ENCODE measurements at regions not wholly inside any gene's neighbourhood (a gene's known extent, or its start where the extent isn't known, plus 50 kb on each side); places are given as distances from the start of the nearest gene placed in this dataset.

DNA sequence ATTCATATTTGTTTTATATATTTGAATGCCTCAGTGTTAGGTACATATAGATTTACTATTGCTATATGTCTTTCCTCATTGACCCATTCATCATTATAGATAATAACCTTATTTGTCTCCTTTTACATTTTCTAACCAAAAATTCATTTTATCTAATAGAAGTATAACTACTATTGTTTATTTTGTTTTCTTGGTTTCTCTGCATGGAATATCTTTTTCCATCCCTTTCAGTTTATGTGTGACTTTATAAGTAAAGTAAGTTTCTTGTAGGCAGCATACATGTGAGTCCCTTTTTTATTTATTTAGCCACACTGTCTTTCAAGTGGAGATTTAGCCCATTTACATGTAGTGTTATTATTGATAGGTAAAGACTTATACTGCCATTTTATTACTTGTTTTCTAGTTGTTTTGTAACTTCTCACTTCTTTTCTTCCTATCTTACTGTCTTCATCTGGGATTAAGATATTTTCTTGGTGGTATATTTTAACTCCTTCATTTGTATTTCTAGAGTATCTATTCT lies 572.0 kb upstream of the MAN1A1 start:
- Mint-ChIP-seq H3K4me1 (ENCODE audit: unreplicated experiment) (no peaks in the 10 kb centered on the region), H3K27ac (ENCODE audit: unreplicated experiment) (no peak overlapping the region), H3K27me3 (ENCODE audit: unreplicated experiment) (no peaks in the 10 kb centered on the region), H3K9me3 (ENCODE audit: unreplicated experiment) (peaks cover 13% of the 10 kb centered on the region), H3K36me3 (ENCODE audit: low read depth, unreplicated experiment) (peaks cover 5% of the 10 kb centered on the region), H3K4me3 (ENCODE audit: unreplicated experiment) (no peak overlapping the region)
- TF ChIP-seq, protein P1, sequence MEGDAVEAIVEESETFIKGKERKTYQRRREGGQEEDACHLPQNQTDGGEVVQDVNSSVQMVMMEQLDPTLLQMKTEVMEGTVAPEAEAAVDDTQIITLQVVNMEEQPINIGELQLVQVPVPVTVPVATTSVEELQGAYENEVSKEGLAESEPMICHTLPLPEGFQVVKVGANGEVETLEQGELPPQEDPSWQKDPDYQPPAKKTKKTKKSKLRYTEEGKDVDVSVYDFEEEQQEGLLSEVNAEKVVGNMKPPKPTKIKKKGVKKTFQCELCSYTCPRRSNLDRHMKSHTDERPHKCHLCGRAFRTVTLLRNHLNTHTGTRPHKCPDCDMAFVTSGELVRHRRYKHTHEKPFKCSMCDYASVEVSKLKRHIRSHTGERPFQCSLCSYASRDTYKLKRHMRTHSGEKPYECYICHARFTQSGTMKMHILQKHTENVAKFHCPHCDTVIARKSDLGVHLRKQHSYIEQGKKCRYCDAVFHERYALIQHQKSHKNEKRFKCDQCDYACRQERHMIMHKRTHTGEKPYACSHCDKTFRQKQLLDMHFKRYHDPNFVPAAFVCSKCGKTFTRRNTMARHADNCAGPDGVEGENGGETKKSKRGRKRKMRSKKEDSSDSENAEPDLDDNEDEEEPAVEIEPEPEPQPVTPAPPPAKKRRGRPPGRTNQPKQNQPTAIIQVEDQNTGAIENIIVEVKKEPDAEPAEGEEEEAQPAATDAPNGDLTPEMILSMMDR (IDR thresholded peaks at IDR 0.05; ENCODE audit: unreplicated experiment) = no peak
- DNase-seq (ENCODE audit: low spot score) = no peak

DNA sequence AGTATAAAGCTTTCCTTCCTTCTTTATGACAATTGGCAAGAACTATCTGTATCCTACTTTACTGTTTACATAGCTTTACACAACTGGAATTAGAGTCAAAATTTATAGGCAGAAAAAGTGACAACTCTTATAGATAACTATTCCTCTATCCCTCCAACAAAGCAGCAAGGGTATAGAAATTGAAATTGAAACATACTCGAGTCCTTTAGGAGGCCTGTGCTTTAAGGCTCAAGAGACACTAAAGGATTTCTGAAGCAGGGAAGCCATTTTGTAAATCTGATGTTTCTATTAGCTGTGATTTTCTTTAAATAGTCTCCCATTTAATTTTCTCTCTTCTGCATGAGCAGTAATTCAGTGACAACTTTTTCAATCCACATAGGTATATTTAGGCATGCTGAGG lies 567.6 kb upstream of the MAN1A1 start:
- H3K27me3 Mint-ChIP-seq (ENCODE audit: unreplicated experiment) = no peaks in the 10 kb centered on the region
- no peak overlapping the region for H3K4me3 Mint-ChIP-seq (ENCODE audit: unreplicated experiment)
- H3K4me1 Mint-ChIP-seq (ENCODE audit: unreplicated experiment) = no peaks in the 10 kb centered on the region
- TF ChIP-seq, protein P1 (IDR thresholded peaks at IDR 0.05; ENCODE audit: unreplicated experiment) = no peak
- no peaks in the 10 kb centered on the region for H3K9me3 Mint-ChIP-seq (ENCODE audit: unreplicated experiment)
- no peak overlapping the region for H3K27ac Mint-ChIP-seq (ENCODE audit: unreplicated experiment)
- no peaks in the 10 kb centered on the region for H3K36me3 Mint-ChIP-seq (ENCODE audit: low read depth, unreplicated experiment)
- no peak for DNase-seq (ENCODE audit: low spot score)

DNA sequence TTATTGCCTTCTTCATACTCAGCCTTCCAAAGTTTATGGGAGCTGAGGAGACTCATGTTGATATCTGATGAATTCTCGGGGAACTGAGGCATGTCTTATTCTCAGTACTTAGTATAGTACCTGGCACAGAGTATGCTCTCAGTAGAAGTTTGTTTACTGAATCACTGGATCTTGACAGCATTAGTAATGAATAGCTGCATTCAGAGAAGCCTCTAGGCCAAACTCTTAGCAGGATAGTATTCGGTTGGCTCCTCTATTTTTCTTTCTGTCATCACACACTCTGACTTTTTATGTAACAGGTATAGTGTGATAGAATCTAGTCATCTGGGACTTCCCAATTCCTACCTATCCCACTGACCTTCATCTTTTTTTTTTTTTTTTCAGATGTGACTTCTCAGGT lies 566.4 kb upstream of the MAN1A1 start:
- Mint-ChIP-seq H3K36me3 (ENCODE audit: low read depth, unreplicated experiment) (no peaks in the 10 kb centered on the region), H3K4me3 (ENCODE audit: unreplicated experiment) (no peak overlapping the region), H3K27ac (ENCODE audit: unreplicated experiment) (no peak overlapping the region), H3K4me1 (ENCODE audit: unreplicated experiment) (no peaks in the 10 kb centered on the region), H3K9me3 (ENCODE audit: unreplicated experiment) (no peaks in the 10 kb centered on the region), H3K27me3 (ENCODE audit: unreplicated experiment) (no peaks in the 10 kb centered on the region)
- DNase-seq (ENCODE audit: low spot score) = no peak
- TF ChIP-seq, protein P1 (IDR thresholded peaks at IDR 0.05; ENCODE audit: unreplicated experiment) = no peak

DNA sequence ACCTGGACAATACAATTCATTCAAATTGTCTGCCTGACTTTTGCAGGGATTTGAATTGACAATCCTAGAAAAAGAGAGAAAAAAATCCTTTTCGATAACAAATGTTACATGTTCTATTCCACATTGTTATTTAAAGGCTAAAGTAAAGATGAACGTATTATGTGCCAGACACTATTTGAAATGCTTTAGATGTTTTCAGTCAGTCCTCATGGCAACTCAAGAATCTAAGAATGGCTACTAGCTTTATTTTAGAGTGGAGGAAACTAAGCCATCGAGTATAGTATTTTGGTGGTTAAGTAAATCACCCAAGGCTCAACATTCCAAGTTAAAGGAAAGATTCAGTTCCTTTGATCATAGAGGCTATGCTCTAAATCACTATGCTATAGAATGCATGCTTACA lies 558.6 kb upstream of the MAN1A1 start:
- Mint-ChIP-seq H3K27ac (ENCODE audit: unreplicated experiment) (no peak overlapping the region), H3K36me3 (ENCODE audit: low read depth, unreplicated experiment) (no peaks in the 10 kb centered on the region), H3K4me3 (ENCODE audit: unreplicated experiment) (no peak overlapping the region), H3K27me3 (ENCODE audit: unreplicated experiment) (no peaks in the 10 kb centered on the region), H3K4me1 (ENCODE audit: unreplicated experiment) (no peaks in the 10 kb centered on the region), H3K9me3 (ENCODE audit: unreplicated experiment) (no peaks in the 10 kb centered on the region)
- TF ChIP-seq, protein P1 (IDR thresholded peaks at IDR 0.05; ENCODE audit: unreplicated experiment) = no peak
- no peak for DNase-seq (ENCODE audit: low spot score)

DNA sequence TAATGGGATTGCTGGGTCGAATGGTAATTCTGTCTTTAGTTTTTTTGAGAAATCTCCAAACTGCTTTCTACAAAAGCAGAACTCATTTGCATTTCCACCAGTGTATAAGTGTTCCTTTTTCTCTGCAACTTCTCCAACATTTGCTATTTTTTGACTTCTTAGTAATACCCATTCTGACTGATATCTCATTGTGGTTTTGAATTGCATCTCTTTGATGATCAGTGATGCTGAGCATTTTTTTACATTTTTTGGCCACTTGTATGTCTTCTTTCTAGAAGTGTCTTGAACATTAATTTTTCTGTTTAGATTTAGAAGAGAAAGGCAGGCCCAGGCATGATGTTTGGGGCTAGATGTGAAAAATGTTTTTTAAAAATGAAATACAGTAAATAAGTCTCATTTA lies 553.1 kb upstream of the MAN1A1 start:
- no peaks in the 10 kb centered on the region for H3K4me1 Mint-ChIP-seq (ENCODE audit: unreplicated experiment)
- DNase-seq (ENCODE audit: low spot score) = no peak
- no peak overlapping the region for H3K27ac Mint-ChIP-seq (ENCODE audit: unreplicated experiment)
- no peaks in the 10 kb centered on the region for H3K36me3 Mint-ChIP-seq (ENCODE audit: low read depth, unreplicated experiment)
- TF ChIP-seq, protein P1 (IDR thresholded peaks at IDR 0.05; ENCODE audit: unreplicated experiment) = no peak
- H3K4me3 Mint-ChIP-seq (ENCODE audit: unreplicated experiment) = no peak overlapping the region
- H3K9me3 Mint-ChIP-seq (ENCODE audit: unreplicated experiment) = no peaks in the 10 kb centered on the region
- no peaks in the 10 kb centered on the region for H3K27me3 Mint-ChIP-seq (ENCODE audit: unreplicated experiment)

Measured in endothelial cell (in vitro differentiated cells).